Ascending aorta (tissue), 2 donors: ENCODE measurements at regions not wholly inside any gene's neighbourhood (a gene's known extent, or its start where the extent isn't known, plus 50 kb on each side); places are given as distances from the start of the nearest gene placed in this dataset.
"Not testable (repeated sequence)": the region's sequence is repeated elsewhere in the genome, so short reads cannot be mapped to it uniquely, and the experiment has no call there.

Experiments used
- DNase-seq, 2 donors: peaks; one replicate each; pipeline ENCODE4 v3.0.0-alpha.2; 2019; ENCODE audit warnings: low spot score in 2 of 2
- H3K27ac ChIP-seq, 2 donors: fragments of 200-600 bp; sonication (generic); one replicate each; pipeline ENCODE4 v1.5.1; 2016 to 2017; ENCODE audit warnings: mild to moderate bottlenecking in 1 of 2
- H3K27me3 ChIP-seq: fragments of 200-600 bp; sonication (generic); one replicate; pipeline ENCODE4 v1.5.1; 2017
- H3K36me3 ChIP-seq, 2 donors: fragments of 200-600 bp; sonication (generic); one replicate each; pipeline ENCODE4 v1.5.1; 2016
- H3K4me1 ChIP-seq, 2 donors: fragments of 200-600 bp; sonication (generic); one replicate each; pipeline ENCODE4 v1.5.1; 2016 to 2017; ENCODE audit warnings: mild to moderate bottlenecking in 1 of 2
- H3K4me3 ChIP-seq, 2 donors: fragments of 200-600 bp; sonication (generic); one replicate each; pipeline ENCODE4 v1.5.1; 2016 to 2017; ENCODE audit warnings: mild to moderate bottlenecking in 1 of 2
- H3K9me3 ChIP-seq, 2 donors: fragments of 200-600 bp; sonication (generic); one replicate each; pipeline ENCODE4 v1.5.1; 2016
- CTCF ChIP-seq, 3 experiments: fragments of 200-600 bp in 2 of 3; fragments of 450-650 bp in 1 of 3; sonication (generic) in 2 of 3; IDR thresholded peaks; one replicate each; pipeline ENCODE4 v1.5.1; 2016 to 2019; ENCODE audit warnings: antibody characterized with exemption in 3 of 3, mild to moderate bottlenecking in 1 of 3, moderate library complexity in 1 of 3
- intact Hi-C: fragments of 100-400 bp; cut with DNase I; formaldehyde crosslinking; loops from one replicate; pipeline ENCODE4 v1.15.1; 2023

- intact Hi-C loops: loop anchor here (10.0 kb wide), 1 partner anchor 85 kb away; no protein-coding TSS in a partner anchor
- H3K36me3 ChIP-seq: no peaks in the 10 kb centered on the region
- TF ChIP-seq CTCF (IDR thresholded peaks at IDR 0.05): no peak
- H3K9me3 ChIP-seq: no peaks in the 10 kb centered on the region
- no peaks in the 10 kb centered on the region for H3K4me1 ChIP-seq
- no peak for DNase-seq
- H3K27ac ChIP-seq: no peak overlapping the region
- H3K27me3 ChIP-seq: no peaks in the 10 kb centered on the region
- no peak overlapping the region for H3K4me3 ChIP-seq
Measured at GRCh38 chr9:14989811-14990210, 79.6 kb upstream of the FREM1 start.

GRCh38 chr9:14989336-14989735 is 79.1 kb upstream of the FREM1 start:
- H3K4me1 ChIP-seq, H3K27me3 ChIP-seq, H3K27ac ChIP-seq, DNase-seq, intact Hi-C loops, H3K36me3 ChIP-seq, H3K9me3 ChIP-seq, H3K4me3 ChIP-seq: not testable (repeated sequence)

DNA sequence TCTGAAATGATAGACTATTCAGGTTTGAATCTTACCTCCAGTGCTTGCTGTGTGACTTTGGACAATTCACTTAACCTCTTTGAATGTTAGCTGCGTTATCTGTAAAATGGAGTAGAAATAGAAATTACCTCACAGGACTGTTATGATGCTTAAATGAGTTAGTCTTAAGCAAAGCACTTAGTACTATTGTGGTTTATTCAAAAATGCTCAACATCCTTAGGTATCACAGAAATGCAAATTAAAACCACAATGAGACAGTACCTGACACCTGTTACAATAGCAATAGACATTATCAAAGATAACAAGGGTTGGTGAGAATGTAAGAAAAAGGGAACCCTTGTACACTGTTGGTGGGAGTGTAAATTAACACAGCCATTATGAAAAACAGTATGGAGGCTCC is 77.6 kb upstream of the FREM1 start:
- H3K4me3 ChIP-seq: no peak overlapping the region
- intact Hi-C loops: no loop called here
- TF ChIP-seq CTCF (IDR thresholded peaks at IDR 0.05): no peak
- DNase-seq: no peak
- H3K27ac ChIP-seq: no peak overlapping the region
- H3K9me3 ChIP-seq: no peaks in the 10 kb centered on the region
- no peaks in the 10 kb centered on the region for H3K36me3 ChIP-seq
- H3K27me3 ChIP-seq: no peaks in the 10 kb centered on the region
- no peaks in the 10 kb centered on the region for H3K4me1 ChIP-seq

GRCh38 chr9:14985419-14985818 is 75.2 kb upstream of the FREM1 start:
- TF ChIP-seq CTCF (IDR thresholded peaks at IDR 0.05): no peak
- H3K27ac ChIP-seq: no peak overlapping the region
- H3K4me3 ChIP-seq: no peak overlapping the region
- no peaks in the 10 kb centered on the region for H3K27me3 ChIP-seq
- H3K9me3 ChIP-seq: no peaks in the 10 kb centered on the region
- no peaks in the 10 kb centered on the region for H3K36me3 ChIP-seq
- no peak for DNase-seq
- intact Hi-C loops: no loop called here
- no peaks in the 10 kb centered on the region for H3K4me1 ChIP-seq

- no peak for DNase-seq
- H3K4me3 ChIP-seq: no peak overlapping the region
- H3K36me3 ChIP-seq: no peaks in the 10 kb centered on the region
- H3K4me1 ChIP-seq: no peaks in the 10 kb centered on the region
- H3K27ac ChIP-seq: no peak overlapping the region
- intact Hi-C loops: no loop called here
- no peaks in the 10 kb centered on the region for H3K9me3 ChIP-seq
- no peaks in the 10 kb centered on the region for H3K27me3 ChIP-seq
- no peak for TF ChIP-seq CTCF (IDR thresholded peaks at IDR 0.05)
Measured at GRCh38 chr9:14983599-14983998, 73.4 kb upstream of the FREM1 start.

GRCh38 chr9:14981291-14981950 is 71.2 kb upstream of the FREM1 start:
- no peak for DNase-seq
- H3K27me3 ChIP-seq: no peaks in the 10 kb centered on the region
- no peak overlapping the region for H3K4me3 ChIP-seq
- no peaks in the 10 kb centered on the region for H3K9me3 ChIP-seq
- H3K36me3 ChIP-seq: no peaks in the 10 kb centered on the region
- H3K4me1 ChIP-seq: no peaks in the 10 kb centered on the region
- intact Hi-C loops: no loop called here
- TF ChIP-seq CTCF (IDR thresholded peaks at IDR 0.05): no peak
- H3K27ac ChIP-seq: no peak overlapping the region
